ENCODE measurements at regions not wholly inside any gene's neighbourhood (a gene's known extent, or its start where the extent isn't known, plus 50 kb on each side); places are given as distances from the start of the nearest gene placed in this dataset.
A peak's percentile ranks its signal among the peaks of the same experiment; 100 is the strongest.
"Not testable (repeated sequence)": the region's sequence is repeated elsewhere in the genome, so short reads cannot be mapped to it uniquely, and the experiment has no call there.

DNA sequence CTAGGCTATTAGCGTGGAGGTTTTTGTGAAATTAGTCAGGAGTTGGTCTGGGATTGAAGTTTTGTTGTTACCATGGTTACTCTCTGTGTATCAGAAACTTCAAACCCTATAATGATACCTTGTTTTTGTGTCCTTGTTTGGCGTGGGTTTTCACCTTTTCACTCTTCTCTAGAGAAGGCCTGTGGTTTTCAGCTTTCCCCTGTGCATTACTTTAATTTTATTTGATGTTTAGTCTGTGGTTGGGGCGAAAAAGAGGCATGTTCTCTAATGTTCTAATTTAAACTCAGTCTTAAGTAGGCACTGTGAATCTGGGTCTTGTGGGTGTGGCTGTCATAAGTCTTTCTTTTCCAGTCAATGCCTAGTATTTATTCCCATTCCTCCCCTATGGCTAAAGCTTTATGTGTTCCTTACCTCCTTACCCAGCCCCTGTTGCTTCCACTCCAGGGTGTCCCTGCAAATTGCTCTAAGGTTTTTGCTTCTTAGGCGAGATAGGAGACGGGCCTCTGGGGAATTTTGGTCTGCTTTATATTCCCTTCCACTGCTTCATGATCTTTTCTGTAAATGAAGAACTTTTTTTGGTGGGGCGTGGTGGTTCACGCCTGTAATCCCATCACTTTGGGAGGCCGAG lies 125.1 kb upstream of the XIST start:
- WGBS = 98% methylated on average over 5 of the region's 8 CpGs
- peak; percentile 6 for DNase-seq

GRCh38 chrX:73967461-73967860 lies 114.9 kb upstream of the XIST start:
- not testable (repeated sequence) for H4K8ac ChIP-seq (ENCODE audit: low read length); H3K9ac ChIP-seq (ENCODE audit: low read length); H3K4me2 ChIP-seq (ENCODE audit: low read length, poor library complexity, severe bottlenecking); H3K23ac ChIP-seq (ENCODE audit: low read length in 2 of 2); H2BK5ac ChIP-seq (ENCODE audit: low read depth, low read length, poor library complexity, severe bottlenecking); H2BK12ac ChIP-seq (ENCODE audit: low read length in 2 of 2); H3K4me1 ChIP-seq (ENCODE audit: control insufficient read depth, insufficient read depth, low read depth, low read length); H2BK120ac ChIP-seq (ENCODE audit: low read depth, low read length); H3K27ac ChIP-seq (ENCODE audit: low read length, poor library complexity, severe bottlenecking); H4K91ac ChIP-seq (ENCODE audit: low read length); H3K9me3 ChIP-seq (ENCODE audit: control insufficient read depth, low read length); H3K79me1 ChIP-seq (replicated peaks; ENCODE audit: low read length, poor library complexity, severe bottlenecking); H2AFZ ChIP-seq (ENCODE audit: low read depth, low read length); H2BK15ac ChIP-seq (ENCODE audit: low read depth, poor library complexity, severe bottlenecking); H3K27me3 ChIP-seq (ENCODE audit: control insufficient read depth in 1 of 2, insufficient read depth in 1 of 2, low read length in 2 of 2); H3K18ac ChIP-seq (ENCODE audit: low read depth in 1 of 2, low read length in 2 of 2); H3K14ac ChIP-seq (ENCODE audit: low read length in 2 of 2); DNase-seq; H3K4ac ChIP-seq (ENCODE audit: low read depth in 1 of 2, low read length in 2 of 2); H2AK5ac ChIP-seq (ENCODE audit: low read length, severe bottlenecking); H3K4me3 ChIP-seq (ENCODE audit: insufficient read depth in 1 of 2, low read depth in 1 of 2, low read length in 2 of 2)
- peaks cover 0 to 38% of the 10 kb centered on the region in 2 experiments for H3K36me3 ChIP-seq (ENCODE audit: control insufficient read depth in 1 of 2, insufficient read depth in 2 of 2, low read depth in 1 of 2, low read length in 2 of 2)
- WGBS = 71% methylated on average over 19 of the region's 22 CpGs

More for the DNA sequence above, 125.1 kb upstream of the XIST start:
- H3K4me3 ChIP-seq (ENCODE audit: insufficient read depth in 1 of 2, low read depth in 1 of 2, low read length in 2 of 2) = no peak overlapping the region
- no peak overlapping the region for H3K23ac ChIP-seq (ENCODE audit: low read length in 2 of 2)
- no peak overlapping the region for H4K8ac ChIP-seq (ENCODE audit: low read length)
- H3K27me3 ChIP-seq (ENCODE audit: control insufficient read depth in 1 of 2, insufficient read depth in 1 of 2, low read length in 2 of 2) = no peaks in the 10 kb centered on the region
- no peak overlapping the region for H2AFZ ChIP-seq (ENCODE audit: low read depth, low read length)
- H2AK5ac ChIP-seq (ENCODE audit: low read length, severe bottlenecking) = no peak overlapping the region
- no peak overlapping the region for H3K27ac ChIP-seq (ENCODE audit: low read length, poor library complexity, severe bottlenecking)
- H2BK120ac ChIP-seq (ENCODE audit: low read depth, low read length) = no peak overlapping the region
- no peak overlapping the region for H3K18ac ChIP-seq (ENCODE audit: low read depth in 1 of 2, low read length in 2 of 2)
- H2BK15ac ChIP-seq (ENCODE audit: low read depth, poor library complexity, severe bottlenecking) = no peak overlapping the region
- H4K91ac ChIP-seq (ENCODE audit: low read length) = no peak overlapping the region
- H2BK12ac ChIP-seq (ENCODE audit: low read length in 2 of 2) = no peak overlapping the region
- no peak overlapping the region for H3K14ac ChIP-seq (ENCODE audit: low read length in 2 of 2)
- H3K79me1 ChIP-seq (replicated peaks; ENCODE audit: low read length, poor library complexity, severe bottlenecking) = no peaks in the 10 kb centered on the region
- peaks cover 0 to 2% of the 10 kb centered on the region in 2 experiments for H3K36me3 ChIP-seq (ENCODE audit: control insufficient read depth in 1 of 2, insufficient read depth in 2 of 2, low read depth in 1 of 2, low read length in 2 of 2)
- no peak overlapping the region for H3K9ac ChIP-seq (ENCODE audit: low read length)
- H3K9me3 ChIP-seq (ENCODE audit: control insufficient read depth, low read length) = no peaks in the 10 kb centered on the region
- H2BK5ac ChIP-seq (ENCODE audit: low read depth, low read length, poor library complexity, severe bottlenecking) = no peak overlapping the region
- no peaks in the 10 kb centered on the region for H3K4me1 ChIP-seq (ENCODE audit: control insufficient read depth, insufficient read depth, low read depth, low read length)
- H3K4ac ChIP-seq (ENCODE audit: low read depth in 1 of 2, low read length in 2 of 2) = no peak overlapping the region
- no peak overlapping the region for H3K4me2 ChIP-seq (ENCODE audit: low read length, poor library complexity, severe bottlenecking)

- no peaks in the 10 kb centered on the region for H3K79me1 ChIP-seq (replicated peaks; ENCODE audit: low read length, poor library complexity, severe bottlenecking)
Measured at GRCh38 chrX:73965833-73966232, 113.3 kb upstream of the XIST start.

DNA sequence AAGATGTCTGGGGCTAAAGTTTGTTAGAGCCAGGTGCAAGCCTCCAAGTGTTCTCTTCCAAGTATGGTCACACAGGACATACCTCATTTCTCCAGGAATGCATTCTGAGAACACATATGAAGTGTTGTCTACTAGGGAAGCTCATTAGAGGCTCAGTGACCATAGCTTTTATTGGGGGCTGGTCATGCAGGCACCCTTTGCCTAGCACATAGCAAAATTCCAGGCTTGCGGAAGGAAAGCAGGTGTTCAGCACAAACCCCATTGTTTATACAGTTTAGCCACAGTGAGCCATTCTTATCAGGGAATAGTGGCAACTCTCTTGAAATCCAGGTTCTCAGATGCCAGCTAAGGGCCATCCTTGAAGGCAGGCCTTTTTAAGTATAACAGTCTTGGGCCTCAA lies 112.1 kb upstream of the XIST start:
- Histone ChIP-seq H3K9me3 (ENCODE audit: control insufficient read depth, low read length) (no peaks in the 10 kb centered on the region), H2BK5ac (ENCODE audit: low read depth, low read length, poor library complexity, severe bottlenecking) (no peak overlapping the region), H3K18ac (ENCODE audit: low read depth in 1 of 2, low read length in 2 of 2) (no peak overlapping the region), H3K36me3 (ENCODE audit: control insufficient read depth in 1 of 2, insufficient read depth in 2 of 2, low read depth in 1 of 2, low read length in 2 of 2) (peaks cover 0 to 21% of the 10 kb centered on the region in 2 experiments), H3K4ac (ENCODE audit: low read depth in 1 of 2, low read length in 2 of 2) (no peak overlapping the region), H3K79me1 (replicated peaks; ENCODE audit: low read length, poor library complexity, severe bottlenecking) (no peaks in the 10 kb centered on the region), H3K4me1 (ENCODE audit: control insufficient read depth, insufficient read depth, low read depth, low read length) (peaks cover 2% of the 10 kb centered on the region), H2AK5ac (ENCODE audit: low read length, severe bottlenecking) (no peak overlapping the region), H2BK12ac (ENCODE audit: low read length in 2 of 2) (no peak overlapping the region), H3K4me2 (ENCODE audit: low read length, poor library complexity, severe bottlenecking) (no peak overlapping the region), H3K14ac (ENCODE audit: low read length in 2 of 2) (no peak overlapping the region), H4K91ac (ENCODE audit: low read length) (no peak overlapping the region), H3K27ac (ENCODE audit: low read length, poor library complexity, severe bottlenecking) (peak overlapping the region; percentile 64), H4K8ac (ENCODE audit: low read length) (no peak overlapping the region), H3K4me3 (ENCODE audit: insufficient read depth in 1 of 2, low read depth in 1 of 2, low read length in 2 of 2) (no peak overlapping the region), H2BK120ac (ENCODE audit: low read depth, low read length) (no peak overlapping the region), H2AFZ (ENCODE audit: low read depth, low read length) (no peak overlapping the region), H3K23ac (ENCODE audit: low read length in 2 of 2) (no peak overlapping the region), H3K27me3 (ENCODE audit: control insufficient read depth in 1 of 2, insufficient read depth in 1 of 2, low read length in 2 of 2) (no peaks in the 10 kb centered on the region), H2BK15ac (ENCODE audit: low read depth, poor library complexity, severe bottlenecking) (no peak overlapping the region), H3K9ac (ENCODE audit: low read length) (no peak overlapping the region)
- WGBS = 95% methylated on average over 1 of the region's 1 CpG
- DNase-seq = no peak

More at GRCh38 chrX:73965833-73966232, 113.3 kb upstream of the XIST start:
- H2AFZ ChIP-seq (ENCODE audit: low read depth, low read length) = no peak overlapping the region
- H4K8ac ChIP-seq (ENCODE audit: low read length) = no peak overlapping the region
- H3K18ac ChIP-seq (ENCODE audit: low read depth in 1 of 2, low read length in 2 of 2) = no peak overlapping the region
- H2BK5ac ChIP-seq (ENCODE audit: low read depth, low read length, poor library complexity, severe bottlenecking) = no peak overlapping the region
- peaks cover 4% of the 10 kb centered on the region for H3K9me3 ChIP-seq (ENCODE audit: control insufficient read depth, low read length)
- no peak overlapping the region for H3K23ac ChIP-seq (ENCODE audit: low read length in 2 of 2)
- no peak overlapping the region for H3K4me2 ChIP-seq (ENCODE audit: low read length, poor library complexity, severe bottlenecking)
- H3K4me3 ChIP-seq (ENCODE audit: insufficient read depth in 1 of 2, low read depth in 1 of 2, low read length in 2 of 2) = no peak overlapping the region
- H4K91ac ChIP-seq (ENCODE audit: low read length) = no peak overlapping the region
- no peaks in the 10 kb centered on the region for H3K27me3 ChIP-seq (ENCODE audit: control insufficient read depth in 1 of 2, insufficient read depth in 1 of 2, low read length in 2 of 2)
- H3K27ac ChIP-seq (ENCODE audit: low read length, poor library complexity, severe bottlenecking) = no peak overlapping the region
- WGBS = 63% methylated on average over 1 of the region's 2 CpGs
- H2BK15ac ChIP-seq (ENCODE audit: low read depth, poor library complexity, severe bottlenecking) = no peak overlapping the region
- H3K4me1 ChIP-seq (ENCODE audit: control insufficient read depth, insufficient read depth, low read depth, low read length) = peaks cover 2% of the 10 kb centered on the region
- no peak overlapping the region for H2BK120ac ChIP-seq (ENCODE audit: low read depth, low read length)
- H3K4ac ChIP-seq (ENCODE audit: low read depth in 1 of 2, low read length in 2 of 2) = no peak overlapping the region
- no peak overlapping the region for H2BK12ac ChIP-seq (ENCODE audit: low read length in 2 of 2)
- H3K36me3 ChIP-seq (ENCODE audit: control insufficient read depth in 1 of 2, insufficient read depth in 2 of 2, low read depth in 1 of 2, low read length in 2 of 2) = peaks cover 0 to 29% of the 10 kb centered on the region in 2 experiments
- H3K9ac ChIP-seq (ENCODE audit: low read length) = no peak overlapping the region
- no peak overlapping the region for H3K14ac ChIP-seq (ENCODE audit: low read length in 2 of 2)
- H2AK5ac ChIP-seq (ENCODE audit: low read length, severe bottlenecking) = no peak overlapping the region
- no peak for DNase-seq

Measured in mesenchymal stem cell (in vitro differentiated cells and primary cell).